Urinary bladder (tissue), 3 donors: ENCODE measurements at regions not wholly inside any gene's neighbourhood (a gene's known extent, or its start where the extent isn't known, plus 50 kb on each side); places are given as distances from the start of the nearest gene placed in this dataset.

ENCODE experiments used
- DNase-seq: peaks from one replicate; pipeline ENCODE4 v3.0.0-alpha.2; 2015; ENCODE audit errors: extremely low spot score
- H3K27ac ChIP-seq: one replicate; pipeline ENCODE4 v1.5.1; 2013; ENCODE audit warnings: low read depth, mild to moderate bottlenecking, moderate library complexity
- H3K36me3 ChIP-seq: one replicate; pipeline ENCODE4 v1.6.1; 2013; ENCODE audit warnings: mild to moderate bottlenecking, moderate library complexity; ENCODE audit not compliant: insufficient read depth
- H3K4me1 ChIP-seq: one replicate; pipeline ENCODE4 v1.6.1; 2013; ENCODE audit warnings: mild to moderate bottlenecking, moderate library complexity; ENCODE audit not compliant: insufficient read depth
- H3K4me3 ChIP-seq: one replicate; pipeline ENCODE4 v1.5.1; 2013; ENCODE audit warnings: low read depth, low read length
- WGBS: extraction: QIAGEN DNeasy Blood & Tissue Kit; methylation state at CpG from one replicate; pipeline ENCODE4 v1.1.7; 2013; 5-methylcytosine and 5-hydroxymethylcytosine counted together
- donor health status: healthy with polysubstance abuse.
- donor health status: healthy.

GRCh38 chr1:244254467-244254866, 197.2 kb downstream of the ADSS2 start:
- no peak for DNase-seq
- Histone ChIP-seq H3K4me3 (no peak overlapping the region), H3K27ac (no peak overlapping the region), H3K4me1 (no peaks in the 10 kb centered on the region), H3K36me3 (no peaks in the 10 kb centered on the region)
- WGBS = 74% methylated on average over 6 of the region's 6 CpGs

GRCh38 chr1:244255426-244255965, 196.2 kb downstream of the ADSS2 start:
- no peaks in the 10 kb centered on the region for H3K4me1 ChIP-seq
- H3K36me3 ChIP-seq = no peaks in the 10 kb centered on the region
- H3K27ac ChIP-seq = no peak overlapping the region
- WGBS = 85% methylated on average over 5 of the region's 5 CpGs
- H3K4me3 ChIP-seq = no peak overlapping the region
- no peak for DNase-seq

- Histone ChIP-seq H3K27ac (no peak overlapping the region), H3K4me3 (no peak overlapping the region), H3K4me1 (no peaks in the 10 kb centered on the region), H3K36me3 (no peaks in the 10 kb centered on the region)
- DNase-seq = no peak
- WGBS = 73% methylated on average over 13 of the region's 13 CpGs
These were observed 195.5 kb downstream of the ADSS2 start for GRCh38 chr1:244256086-244256676.

GRCh38 chr1:244264163-244264562, 187.5 kb downstream of the ADSS2 start:
- WGBS = 92% methylated on average over 3 of the region's 3 CpGs
- no peaks in the 10 kb centered on the region for H3K4me1 ChIP-seq

GRCh38 chr1:244265507-244265906, 186.2 kb downstream of the ADSS2 start:
- Histone ChIP-seq H3K27ac (no peak overlapping the region), H3K4me1 (no peaks in the 10 kb centered on the region), H3K36me3 (no peaks in the 10 kb centered on the region), H3K4me3 (no peak overlapping the region)
- no peak for DNase-seq
- WGBS = 93% methylated on average over 2 of the region's 2 CpGs

More at GRCh38 chr1:244264163-244264562, 187.5 kb downstream of the ADSS2 start:
- Histone ChIP-seq H3K4me3 (no peak overlapping the region), H3K36me3 (no peaks in the 10 kb centered on the region), H3K27ac (no peak overlapping the region)
- DNase-seq = no peak

GRCh38 chr1:244269169-244269568, 182.5 kb downstream of the ADSS2 start:
- Histone ChIP-seq H3K27ac (no peak overlapping the region), H3K4me3 (no peak overlapping the region), H3K36me3 (no peaks in the 10 kb centered on the region), H3K4me1 (no peaks in the 10 kb centered on the region)
- 86% methylated on average over 15 of the region's 15 CpGs for WGBS
- DNase-seq = no peak

- Histone ChIP-seq H3K4me1 (no peaks in the 10 kb centered on the region), H3K27ac (no peak overlapping the region), H3K36me3 (no peaks in the 10 kb centered on the region), H3K4me3 (no peak overlapping the region)
- 95% methylated on average over 3 of the region's 3 CpGs for WGBS
- DNase-seq = no peak
These were observed 180.7 kb downstream of the ADSS2 start for GRCh38 chr1:244271004-244271403.

- no peaks in the 10 kb centered on the region for H3K36me3 ChIP-seq
- WGBS = 91% methylated on average over 15 of the region's 15 CpGs
- DNase-seq = no peak
- H3K27ac ChIP-seq = no peak overlapping the region
- no peak overlapping the region for H3K4me3 ChIP-seq
- no peaks in the 10 kb centered on the region for H3K4me1 ChIP-seq
These were observed 179.9 kb downstream of the ADSS2 start for GRCh38 chr1:244271691-244272308.

- 54% methylated on average over 9 of the region's 9 CpGs for WGBS
- no peaks in the 10 kb centered on the region for H3K36me3 ChIP-seq
- no peaks in the 10 kb centered on the region for H3K4me1 ChIP-seq
- peak; percentile 66 for DNase-seq
- H3K4me3 ChIP-seq = no peak overlapping the region
- H3K27ac ChIP-seq = no peak overlapping the region
These were observed 179.0 kb downstream of the ADSS2 start for GRCh38 chr1:244272471-244273261.

GRCh38 chr1:244273262-244273844, 178.4 kb downstream of the ADSS2 start:
- Histone ChIP-seq H3K4me1 (no peaks in the 10 kb centered on the region), H3K27ac (no peak overlapping the region), H3K36me3 (no peaks in the 10 kb centered on the region), H3K4me3 (no peak overlapping the region)
- 26% methylated on average over 8 of the region's 8 CpGs for WGBS
- no peak for DNase-seq

GRCh38 chr1:244273845-244274619, 177.7 kb downstream of the ADSS2 start:
- WGBS = 51% methylated on average over 13 of the region's 13 CpGs
- Histone ChIP-seq H3K27ac (no peak overlapping the region), H3K4me3 (no peak overlapping the region), H3K4me1 (no peaks in the 10 kb centered on the region), H3K36me3 (no peaks in the 10 kb centered on the region)
- DNase-seq = no peak

- 38% methylated on average over 3 of the region's 3 CpGs for WGBS
- H3K4me1 ChIP-seq = no peaks in the 10 kb centered on the region
- DNase-seq = no peak
- H3K36me3 ChIP-seq = no peaks in the 10 kb centered on the region
- no peak overlapping the region for H3K27ac ChIP-seq
- H3K4me3 ChIP-seq = no peak overlapping the region
These were observed 175.1 kb downstream of the ADSS2 start for GRCh38 chr1:244276646-244277045.

- DNase-seq = no peak
- WGBS = 71% methylated on average over 7 of the region's 7 CpGs
- H3K4me3 ChIP-seq = no peak overlapping the region
These were observed 171.5 kb downstream of the ADSS2 start for GRCh38 chr1:244280201-244280600.

More at GRCh38 chr1:244280201-244280600, 171.5 kb downstream of the ADSS2 start:
- Histone ChIP-seq H3K27ac (no peak overlapping the region), H3K4me1 (no peaks in the 10 kb centered on the region), H3K36me3 (no peaks in the 10 kb centered on the region)
